Osteoblast (primary cell): ENCODE measurements at regions not wholly inside any gene's neighbourhood (a gene's known extent, or its start where the extent isn't known, plus 50 kb on each side); places are given as distances from the start of the nearest gene placed in this dataset.

Experiments
- DNase-seq: peaks from one replicate; pipeline ENCODE4 v3.0.0; 2011; ENCODE audit warnings: low spot score, mixed read lengths; ENCODE audit not compliant: insufficient read length; ENCODE audit errors: missing footprints
- H2AFZ ChIP-seq: 2 replicates; pipeline ENCODE4 v1.6.0; 2011; ENCODE audit warnings: mild to moderate bottlenecking, low read length
- H3K27ac ChIP-seq: 2 replicates; pipeline ENCODE4 v1.5.1; 2011; ENCODE audit warnings: mild to moderate bottlenecking, low read depth, low read length, moderate library complexity
- H3K27me3 ChIP-seq: 2 replicates; pipeline ENCODE4 v1.6.0; 2012; ENCODE audit warnings: mild to moderate bottlenecking, control low read depth, inconsistent platforms, low read length, moderate library complexity; ENCODE audit not compliant: insufficient read depth
- H3K36me3 ChIP-seq: 2 replicates; pipeline ENCODE4 v1.5.1; 2011; ENCODE audit warnings: mild to moderate bottlenecking, low read length, control low read depth, moderate library complexity; ENCODE audit not compliant: insufficient read depth
- H3K4me1 ChIP-seq: 2 replicates; pipeline ENCODE4 v1.5.1; 2011; ENCODE audit warnings: mild to moderate bottlenecking, low read length, control low read depth, moderate library complexity; ENCODE audit not compliant: insufficient read depth
- H3K4me2 ChIP-seq: 2 replicates; pipeline ENCODE4 v1.6.0; 2011; ENCODE audit warnings: mild to moderate bottlenecking, low read length; ENCODE audit not compliant: insufficient read depth
- H3K4me3 ChIP-seq: fragments of 200-600 bp; sonication (generic); 3 replicates; pipeline ENCODE4 v1.5.1; 2012; ENCODE audit warnings: mild to moderate bottlenecking, low read length, inconsistent platforms; ENCODE audit not compliant: insufficient read depth
- H3K79me2 ChIP-seq: 2 replicates; pipeline ENCODE4 v1.6.0; 2012; ENCODE audit warnings: mild to moderate bottlenecking, low read length, control low read depth, inconsistent platforms; ENCODE audit not compliant: insufficient read depth
- H3K9me3 ChIP-seq: 2 replicates; pipeline ENCODE4 v1.5.1; 2011; ENCODE audit warnings: low read depth, low read length, control low read depth
- H4K20me1 ChIP-seq: 2 replicates; pipeline ENCODE4 v1.6.0; 2012; ENCODE audit warnings: mild to moderate bottlenecking, low read length, control low read depth; ENCODE audit not compliant: insufficient read depth
- TF ChIP-seq, protein P1 (sequence below): IDR thresholded peaks from 2 replicates; pipeline ENCODE4 v1.5.1; 2011; ENCODE audit warnings: mild to moderate bottlenecking, low read depth, low read length, moderate library complexity; ENCODE audit errors: extremely low read depth

GRCh38 chr3:82201316-82201715, 439.9 kb upstream of the GBE1 start:
- H3K9me3 ChIP-seq = no peaks in the 10 kb centered on the region
- H3K27ac ChIP-seq = no peak overlapping the region
- no peak overlapping the region for H3K4me2 ChIP-seq
- no peak for DNase-seq
- no peak overlapping the region for H3K4me3 ChIP-seq
- TF ChIP-seq, protein P1, sequence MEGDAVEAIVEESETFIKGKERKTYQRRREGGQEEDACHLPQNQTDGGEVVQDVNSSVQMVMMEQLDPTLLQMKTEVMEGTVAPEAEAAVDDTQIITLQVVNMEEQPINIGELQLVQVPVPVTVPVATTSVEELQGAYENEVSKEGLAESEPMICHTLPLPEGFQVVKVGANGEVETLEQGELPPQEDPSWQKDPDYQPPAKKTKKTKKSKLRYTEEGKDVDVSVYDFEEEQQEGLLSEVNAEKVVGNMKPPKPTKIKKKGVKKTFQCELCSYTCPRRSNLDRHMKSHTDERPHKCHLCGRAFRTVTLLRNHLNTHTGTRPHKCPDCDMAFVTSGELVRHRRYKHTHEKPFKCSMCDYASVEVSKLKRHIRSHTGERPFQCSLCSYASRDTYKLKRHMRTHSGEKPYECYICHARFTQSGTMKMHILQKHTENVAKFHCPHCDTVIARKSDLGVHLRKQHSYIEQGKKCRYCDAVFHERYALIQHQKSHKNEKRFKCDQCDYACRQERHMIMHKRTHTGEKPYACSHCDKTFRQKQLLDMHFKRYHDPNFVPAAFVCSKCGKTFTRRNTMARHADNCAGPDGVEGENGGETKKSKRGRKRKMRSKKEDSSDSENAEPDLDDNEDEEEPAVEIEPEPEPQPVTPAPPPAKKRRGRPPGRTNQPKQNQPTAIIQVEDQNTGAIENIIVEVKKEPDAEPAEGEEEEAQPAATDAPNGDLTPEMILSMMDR = no peak
- no peak overlapping the region for H2AFZ ChIP-seq
- no peaks in the 10 kb centered on the region for H4K20me1 ChIP-seq
- H3K4me1 ChIP-seq = no peaks in the 10 kb centered on the region
- no peaks in the 10 kb centered on the region for H3K27me3 ChIP-seq
- H3K36me3 ChIP-seq = no peaks in the 10 kb centered on the region
- H3K79me2 ChIP-seq = no peaks in the 10 kb centered on the region

- H3K4me1 ChIP-seq = no peaks in the 10 kb centered on the region
- no peak for DNase-seq
- no peaks in the 10 kb centered on the region for H4K20me1 ChIP-seq
- H3K36me3 ChIP-seq = no peaks in the 10 kb centered on the region
- H3K79me2 ChIP-seq = no peaks in the 10 kb centered on the region
- no peaks in the 10 kb centered on the region for H3K9me3 ChIP-seq
- H3K4me2 ChIP-seq = no peak overlapping the region
- TF ChIP-seq, protein P1 = no peak
- no peaks in the 10 kb centered on the region for H3K27me3 ChIP-seq
- H2AFZ ChIP-seq = no peak overlapping the region
- no peak overlapping the region for H3K27ac ChIP-seq
- no peak overlapping the region for H3K4me3 ChIP-seq
These were observed 436.6 kb upstream of the GBE1 start for GRCh38 chr3:82198009-82198408.

- no peak for DNase-seq
- no peaks in the 10 kb centered on the region for H4K20me1 ChIP-seq
- no peak overlapping the region for H3K27ac ChIP-seq
- TF ChIP-seq, protein P1 = no peak
- no peak overlapping the region for H3K4me3 ChIP-seq
- H3K27me3 ChIP-seq = no peaks in the 10 kb centered on the region
- no peaks in the 10 kb centered on the region for H3K36me3 ChIP-seq
- H3K9me3 ChIP-seq = no peaks in the 10 kb centered on the region
- H2AFZ ChIP-seq = no peak overlapping the region
- H3K4me1 ChIP-seq = no peaks in the 10 kb centered on the region
- no peaks in the 10 kb centered on the region for H3K79me2 ChIP-seq
- no peak overlapping the region for H3K4me2 ChIP-seq
These were observed 435.2 kb upstream of the GBE1 start for GRCh38 chr3:82196645-82197044.

DNA sequence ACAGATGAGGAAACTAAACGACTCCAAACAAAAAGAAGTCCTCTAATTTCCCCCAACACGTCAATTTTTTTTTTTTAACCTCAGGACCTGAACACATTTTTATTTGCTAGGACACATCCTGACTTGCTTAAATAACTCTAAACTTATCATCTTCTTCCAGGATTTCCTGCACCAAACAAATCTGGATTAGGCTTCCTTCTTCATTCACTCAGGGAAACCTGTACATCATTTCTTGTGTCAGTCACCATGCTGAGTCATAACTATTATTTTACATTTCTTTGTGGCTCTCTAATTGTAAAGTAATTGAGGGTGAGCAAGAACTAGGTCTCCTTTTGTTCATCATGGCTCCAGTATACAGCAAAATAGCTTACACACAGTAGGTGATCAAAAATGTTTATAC, 433.4 kb upstream of the GBE1 start:
- no peaks in the 10 kb centered on the region for H3K4me1 ChIP-seq
- no peaks in the 10 kb centered on the region for H3K9me3 ChIP-seq
- H3K4me3 ChIP-seq = no peak overlapping the region
- no peaks in the 10 kb centered on the region for H3K36me3 ChIP-seq
- H3K27me3 ChIP-seq = no peaks in the 10 kb centered on the region
- H3K79me2 ChIP-seq = no peaks in the 10 kb centered on the region
- no peak overlapping the region for H2AFZ ChIP-seq
- no peaks in the 10 kb centered on the region for H4K20me1 ChIP-seq
- DNase-seq = no peak
- TF ChIP-seq, protein P1 = no peak
- H3K27ac ChIP-seq = no peak overlapping the region
- H3K4me2 ChIP-seq = no peak overlapping the region
